DND-41 (cell line): ENCODE measurements at regions not wholly inside any gene's neighbourhood (a gene's known extent, or its start where the extent isn't known, plus 50 kb on each side); places are given as distances from the start of the nearest gene placed in this dataset.

Source experiments
- ATAC-seq: fragments of 200-7000 bp; cut with Tn5 transposase; 3 replicates; pipeline ENCODE4 v1.9.1; 2021; ENCODE audit warnings: low read depth; ENCODE audit not compliant: insufficient read depth
- DNase-seq: peaks from one replicate; pipeline ENCODE4 v3.0.0-alpha.2; 2020
- H2AFZ ChIP-seq: 2 replicates; pipeline ENCODE4 v1.6.0; 2012; ENCODE audit warnings: low read depth, low read length
- H3K27ac ChIP-seq: 2 replicates; pipeline ENCODE4 v1.5.1; 2012; ENCODE audit warnings: low read length, inconsistent platforms
- H3K27me3 ChIP-seq: fragments of 200-600 bp; sonication (generic); 2 replicates; pipeline ENCODE4 v1.6.0; 2012; ENCODE audit warnings: low read length, mild to moderate bottlenecking, inconsistent platforms; ENCODE audit not compliant: insufficient read depth, poor library complexity
- H3K36me3 ChIP-seq: 2 replicates; pipeline ENCODE4 v1.5.1; 2012; ENCODE audit warnings: low read length, inconsistent platforms; ENCODE audit not compliant: insufficient read depth
- H3K4me1 ChIP-seq: 2 replicates; pipeline ENCODE4 v1.5.1; 2012; ENCODE audit warnings: mild to moderate bottlenecking, low read length; ENCODE audit not compliant: insufficient read depth
- H3K4me2 ChIP-seq: 2 replicates; pipeline ENCODE4 v1.6.0; 2012; ENCODE audit warnings: mild to moderate bottlenecking, moderate library complexity, low read length, inconsistent platforms; ENCODE audit not compliant: insufficient read depth
- H3K4me3 ChIP-seq, 2 experiments: fragments of 200-600 bp in 1 of 2; shearing (Covaris generic) in 1 of 2; 2 replicates each; pipeline ENCODE4 v1.5.1; 2012 to 2016; ENCODE audit warnings: inconsistent platforms in 2 of 2, low read length in 2 of 2, mild to moderate bottlenecking in 2 of 2, low read depth in 1 of 2, moderate library complexity in 1 of 2
- H3K79me2 ChIP-seq: 2 replicates; pipeline ENCODE4 v1.6.0; 2012; ENCODE audit warnings: low read length, inconsistent platforms; ENCODE audit not compliant: insufficient read depth
- H3K9ac ChIP-seq: 2 replicates; pipeline ENCODE4 v1.6.0; 2012; ENCODE audit warnings: low read depth, mild to moderate bottlenecking, inconsistent platforms, low read length, moderate library complexity
- H3K9me3 ChIP-seq: 2 replicates; pipeline ENCODE4 v1.5.1; 2012; ENCODE audit warnings: low read length, moderate library complexity, mild to moderate bottlenecking, inconsistent platforms; ENCODE audit not compliant: insufficient read depth, severe bottlenecking
- H4K20me1 ChIP-seq: 2 replicates; pipeline ENCODE4 v1.6.0; 2012; ENCODE audit warnings: low read length; ENCODE audit not compliant: insufficient read depth
- EZH2 ChIP-seq: IDR thresholded peaks from 3 replicates; pipeline ENCODE4 v1.6.1; 2012; ENCODE audit warnings: borderline replicate concordance, low read depth, mild to moderate bottlenecking, moderate library complexity, low read length, inconsistent platforms; ENCODE audit not compliant: severe bottlenecking
- TF ChIP-seq, protein P1 (sequence below): IDR thresholded peaks from 2 replicates; pipeline ENCODE4 v1.5.1; 2012; ENCODE audit warnings: borderline replicate concordance, low read length, moderate library complexity, mild to moderate bottlenecking; ENCODE audit not compliant: poor library complexity, severe bottlenecking; ENCODE audit errors: extremely low read depth

DNA sequence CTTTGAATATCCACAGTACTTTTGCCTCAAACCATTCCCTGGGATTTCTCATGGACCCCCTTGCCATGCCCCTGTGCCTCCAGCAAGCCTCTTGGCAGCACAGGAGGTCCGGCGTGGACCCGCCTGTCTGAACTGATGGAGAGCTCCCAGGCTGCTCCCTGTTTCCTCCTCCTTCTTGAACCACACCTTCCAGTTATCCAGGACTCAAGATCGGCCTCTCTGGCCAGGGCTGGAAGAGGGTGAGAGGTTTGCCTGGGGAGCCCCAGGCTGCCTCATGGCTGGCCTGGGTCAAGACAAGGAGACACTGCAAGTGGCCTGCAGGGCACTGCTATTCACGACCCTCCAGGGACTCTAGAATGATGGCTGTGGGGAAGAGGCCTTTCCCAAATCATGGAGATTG lies 93.6 kb upstream of the WASF3 start:
- H2AFZ ChIP-seq = no peak overlapping the region
- H3K9ac ChIP-seq = no peak overlapping the region
- DNase-seq = no peak
- no peak for ATAC-seq
- H3K4me3 ChIP-seq = no peak overlapping the region
- H3K27me3 ChIP-seq = peaks cover 3% of the 10 kb centered on the region
- no peak overlapping the region for H3K27ac ChIP-seq
- H4K20me1 ChIP-seq = no peaks in the 10 kb centered on the region
- H3K4me1 ChIP-seq = no peaks in the 10 kb centered on the region
- no peak overlapping the region for H3K4me2 ChIP-seq
- no peaks in the 10 kb centered on the region for H3K9me3 ChIP-seq
- no peaks in the 10 kb centered on the region for H3K79me2 ChIP-seq
- H3K36me3 ChIP-seq = no peaks in the 10 kb centered on the region
- TF ChIP-seq, protein P1, sequence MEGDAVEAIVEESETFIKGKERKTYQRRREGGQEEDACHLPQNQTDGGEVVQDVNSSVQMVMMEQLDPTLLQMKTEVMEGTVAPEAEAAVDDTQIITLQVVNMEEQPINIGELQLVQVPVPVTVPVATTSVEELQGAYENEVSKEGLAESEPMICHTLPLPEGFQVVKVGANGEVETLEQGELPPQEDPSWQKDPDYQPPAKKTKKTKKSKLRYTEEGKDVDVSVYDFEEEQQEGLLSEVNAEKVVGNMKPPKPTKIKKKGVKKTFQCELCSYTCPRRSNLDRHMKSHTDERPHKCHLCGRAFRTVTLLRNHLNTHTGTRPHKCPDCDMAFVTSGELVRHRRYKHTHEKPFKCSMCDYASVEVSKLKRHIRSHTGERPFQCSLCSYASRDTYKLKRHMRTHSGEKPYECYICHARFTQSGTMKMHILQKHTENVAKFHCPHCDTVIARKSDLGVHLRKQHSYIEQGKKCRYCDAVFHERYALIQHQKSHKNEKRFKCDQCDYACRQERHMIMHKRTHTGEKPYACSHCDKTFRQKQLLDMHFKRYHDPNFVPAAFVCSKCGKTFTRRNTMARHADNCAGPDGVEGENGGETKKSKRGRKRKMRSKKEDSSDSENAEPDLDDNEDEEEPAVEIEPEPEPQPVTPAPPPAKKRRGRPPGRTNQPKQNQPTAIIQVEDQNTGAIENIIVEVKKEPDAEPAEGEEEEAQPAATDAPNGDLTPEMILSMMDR = no peak
- no peak for TF ChIP-seq EZH2

DNA sequence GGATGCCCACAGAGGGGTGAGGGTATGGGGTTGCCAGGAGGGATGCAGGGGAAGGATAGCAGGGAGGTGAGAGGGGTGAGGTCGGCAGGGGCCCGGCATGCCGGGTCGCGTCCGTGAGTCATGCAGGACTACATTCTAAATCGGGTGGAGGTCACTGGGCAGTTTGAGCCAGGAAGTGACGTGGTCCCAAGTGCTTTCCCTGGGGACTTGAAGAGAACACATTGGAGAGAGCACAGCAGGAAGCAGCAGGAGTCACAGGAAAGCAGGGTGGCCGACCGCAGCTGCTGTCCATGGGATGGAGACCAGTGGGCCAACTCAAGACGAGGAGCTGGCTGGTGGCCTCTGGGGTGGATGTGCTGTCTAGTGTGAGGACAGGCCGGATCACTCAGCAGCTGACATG lies 92.0 kb upstream of the WASF3 start:
- no peaks in the 10 kb centered on the region for H3K4me1 ChIP-seq
- H2AFZ ChIP-seq = no peak overlapping the region
- no peak overlapping the region for H3K9ac ChIP-seq
- no peaks in the 10 kb centered on the region for H3K9me3 ChIP-seq
- no peak for DNase-seq
- peaks cover 3% of the 10 kb centered on the region for H3K27me3 ChIP-seq
- no peak overlapping the region for H3K4me2 ChIP-seq
- TF ChIP-seq, protein P1 = no peak
- no peak for TF ChIP-seq EZH2
- H3K4me3 ChIP-seq = no peak overlapping the region
- no peaks in the 10 kb centered on the region for H3K79me2 ChIP-seq
- H4K20me1 ChIP-seq = no peaks in the 10 kb centered on the region
- H3K27ac ChIP-seq = no peak overlapping the region
- ATAC-seq = no peak
- H3K36me3 ChIP-seq = no peaks in the 10 kb centered on the region

DNA sequence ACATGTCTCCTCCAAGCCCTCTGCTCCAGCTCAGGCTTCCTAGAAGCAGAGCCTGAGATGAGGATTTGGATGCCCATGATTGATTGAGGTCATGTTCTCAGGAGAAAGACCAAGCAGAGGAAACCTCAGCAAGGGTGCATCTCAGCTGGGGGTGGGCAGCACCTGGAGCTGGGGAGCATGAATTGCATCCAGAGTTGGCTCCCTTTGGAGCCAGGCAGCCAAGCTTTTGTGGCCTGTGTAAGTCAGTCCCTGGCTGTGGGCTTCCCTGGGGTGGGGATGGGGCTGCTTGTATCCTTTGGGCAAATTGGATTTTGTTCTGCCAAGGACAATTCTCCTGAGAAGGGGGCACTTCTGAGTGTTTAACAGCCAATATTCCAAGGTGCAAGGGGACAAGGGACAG lies 91.5 kb upstream of the WASF3 start:
- TF ChIP-seq EZH2 = no peak
- TF ChIP-seq, protein P1 = no peak
- no peak for ATAC-seq

DNA sequence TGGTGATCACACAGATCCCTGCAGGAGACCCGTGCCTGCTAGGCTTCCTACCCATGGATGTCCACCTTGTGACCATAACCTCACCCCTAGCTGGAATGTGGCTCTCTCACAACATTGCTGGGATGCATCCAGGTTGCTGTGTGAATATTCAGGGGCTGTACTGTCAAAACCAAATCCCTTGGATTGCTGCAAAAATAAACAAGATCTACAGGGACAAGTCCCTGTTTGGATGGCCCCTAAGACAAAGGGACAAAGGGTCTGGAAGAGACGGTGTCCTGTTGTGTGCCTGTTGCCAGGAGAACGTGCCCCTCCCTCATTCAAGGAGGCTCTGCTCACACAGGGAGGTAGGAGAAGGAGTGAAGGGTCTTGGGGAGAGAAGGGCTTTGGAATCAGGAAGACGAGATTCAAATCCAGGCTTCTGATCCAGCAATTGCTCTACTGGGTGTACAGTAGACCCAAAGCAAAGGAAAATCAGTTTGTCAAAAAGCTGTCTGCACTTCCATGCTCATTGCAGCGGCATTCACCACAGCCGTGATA lies 89.2 kb upstream of the WASF3 start:
- Histone ChIP-seq H3K27me3 (peaks cover 6% of the 10 kb centered on the region), H3K9me3 (no peaks in the 10 kb centered on the region), H4K20me1 (no peaks in the 10 kb centered on the region), H3K36me3 (no peaks in the 10 kb centered on the region), H3K4me3 (no peak overlapping the region), H3K27ac (no peak overlapping the region), H3K4me2 (no peak overlapping the region), H2AFZ (no peak overlapping the region), H3K9ac (no peak overlapping the region), H3K79me2 (no peaks in the 10 kb centered on the region), H3K4me1 (no peaks in the 10 kb centered on the region)
- TF ChIP-seq EZH2 = no peak
- TF ChIP-seq, protein P1 = no peak
- DNase-seq = no peak
- no peak for ATAC-seq

More for the DNA sequence above, 91.5 kb upstream of the WASF3 start:
- Histone ChIP-seq H2AFZ (no peak overlapping the region), H3K36me3 (no peaks in the 10 kb centered on the region), H3K4me2 (no peak overlapping the region), H3K9ac (no peak overlapping the region), H3K27me3 (peaks cover 6% of the 10 kb centered on the region), H4K20me1 (no peaks in the 10 kb centered on the region), H3K4me3 (no peak overlapping the region), H3K27ac (no peak overlapping the region), H3K9me3 (no peaks in the 10 kb centered on the region), H3K4me1 (no peaks in the 10 kb centered on the region), H3K79me2 (no peaks in the 10 kb centered on the region)
- no peak for DNase-seq
